GM18511 (cell line): ENCODE measurements at regions not wholly inside any gene's neighbourhood (a gene's known extent, or its start where the extent isn't known, plus 50 kb on each side); places are given as distances from the start of the nearest gene placed in this dataset.

Source experiments
- ATAC-seq: cut with Tn5 transposase; IDR thresholded peaks from one replicate; pipeline ENCODE4 v1.9.1; 2021; ENCODE audit warnings: mild to moderate bottlenecking, moderate library complexity; ENCODE audit not compliant: unreplicated experiment

GRCh38 chr2:204175552-204176271, 239.1 kb downstream of the ICOS start:
- ATAC-seq = no peak

GRCh38 chr2:204176306-204176705, 239.7 kb downstream of the ICOS start:
- no peak for ATAC-seq

GRCh38 chr2:204177251-204177976, 240.9 kb downstream of the ICOS start:
- peak; percentile 30 for ATAC-seq

GRCh38 chr2:204177977-204178522, 241.5 kb downstream of the ICOS start:
- ATAC-seq = peak; percentile 89

- no peak for ATAC-seq
Measured at GRCh38 chr2:204180649-204181048, 244.1 kb downstream of the ICOS start.

- no peak for ATAC-seq
Measured at GRCh38 chr2:204183608-204184007, 247.0 kb downstream of the ICOS start.

GRCh38 chr2:204184226-204184625, 247.7 kb downstream of the ICOS start:
- ATAC-seq = no peak

- ATAC-seq = peak; percentile 74
Measured at GRCh38 chr2:204187229-204188083, 250.9 kb downstream of the ICOS start.

- ATAC-seq = no peak
Measured at GRCh38 chr2:204191574-204191973, 255.0 kb downstream of the ICOS start.

- no peak for ATAC-seq
Measured at GRCh38 chr2:204195498-204195897, 258.9 kb downstream of the ICOS start.

- ATAC-seq = no peak
Measured at GRCh38 chr2:204197336-204198005, 260.9 kb downstream of the ICOS start.

GRCh38 chr2:204199357-204199756, 262.8 kb downstream of the ICOS start:
- no peak for ATAC-seq

- ATAC-seq = no peak
Measured at GRCh38 chr2:204201507-204201906, 264.9 kb downstream of the ICOS start.

- ATAC-seq = no peak
Measured at GRCh38 chr2:204202253-204202652, 265.7 kb downstream of the ICOS start.

- ATAC-seq = no peak
Measured at GRCh38 chr2:204203704-204204103, 267.1 kb downstream of the ICOS start.

- no peak for ATAC-seq
Measured at GRCh38 chr2:204205082-204205481, 268.5 kb downstream of the ICOS start.

GRCh38 chr2:204205538-204205937, 269.0 kb downstream of the ICOS start:
- no peak for ATAC-seq

- no peak for ATAC-seq
Measured at GRCh38 chr2:204207866-204208265, 271.3 kb downstream of the ICOS start.

- no peak for ATAC-seq
Measured at GRCh38 chr2:204213588-204213987, 277.0 kb downstream of the ICOS start.

- no peak for ATAC-seq
Measured at GRCh38 chr2:204218040-204218439, 281.5 kb downstream of the ICOS start.

GRCh38 chr2:204219196-204219595, 282.6 kb downstream of the ICOS start:
- ATAC-seq = no peak
